ENCODE measurements at regions not wholly inside any gene's neighbourhood (a gene's known extent, or its start where the extent isn't known, plus 50 kb on each side); places are given as distances from the start of the nearest gene placed in this dataset.

GRCh38 chr13:89294115-89294867, 1623.1 kb downstream of the SLITRK5 start:
- H3K27me3 Mint-ChIP-seq, result no peaks in the 10 kb centered on the region
- no peaks in the 10 kb centered on the region for H3K36me3 Mint-ChIP-seq
- Histone ChIP-seq H3K9me3 (ENCODE audit: control insufficient read depth in 2 of 2, low read length in 2 of 2) (peaks cover 0 to 4% of the 10 kb centered on the region in 2 experiments), H3K27ac (ENCODE audit: insufficient read depth, low read length, poor library complexity, severe bottlenecking) (no peak overlapping the region), H3K4me1 (ENCODE audit: control insufficient read depth, insufficient read depth, low read length, poor library complexity, severe bottlenecking) (no peaks in the 10 kb centered on the region), H3K36me3 (ENCODE audit: control insufficient read depth, insufficient read depth, low read length) (no peaks in the 10 kb centered on the region), H3K4me3 (ENCODE audit: low read depth, low read length) (no peak overlapping the region), H3K27me3 (ENCODE audit: control insufficient read depth, insufficient read depth, low read length) (no peaks in the 10 kb centered on the region)
- no peaks in the 10 kb centered on the region for H3K4me1 Mint-ChIP-seq
- DNase-seq, result no peak
- H3K9me3 Mint-ChIP-seq, result peaks cover 5 to 46% (median 11%) of the 10 kb centered on the region in 7 donors
- ATAC-seq (ENCODE audit: low read depth in 2 of 2), result no peak
- no peak overlapping the region for H3K4me3 Mint-ChIP-seq
- no peak overlapping the region for H3K27ac Mint-ChIP-seq

- Histone ChIP-seq H3K36me3 (ENCODE audit: control insufficient read depth, insufficient read depth, low read length) (no peaks in the 10 kb centered on the region), H3K27ac (ENCODE audit: insufficient read depth, low read length, poor library complexity, severe bottlenecking) (no peak overlapping the region), H3K4me1 (ENCODE audit: control insufficient read depth, insufficient read depth, low read length, poor library complexity, severe bottlenecking) (no peaks in the 10 kb centered on the region), H3K9me3 (ENCODE audit: control insufficient read depth in 2 of 2, low read length in 2 of 2) (peaks cover 6 to 9% of the 10 kb centered on the region in 2 experiments), H3K27me3 (ENCODE audit: control insufficient read depth, insufficient read depth, low read length) (no peaks in the 10 kb centered on the region), H3K4me3 (ENCODE audit: low read depth, low read length) (no peak overlapping the region)
- Mint-ChIP-seq H3K9me3 (peaks cover 0 to 28% (median 8%) of the 10 kb centered on the region in 7 donors), H3K27ac (no peak overlapping the region), H3K4me3 (no peak overlapping the region), H3K27me3 (no peaks in the 10 kb centered on the region), H3K4me1 (no peaks in the 10 kb centered on the region), H3K36me3 (no peaks in the 10 kb centered on the region)
- DNase-seq (no peak), ATAC-seq (ENCODE audit: low read depth in 2 of 2) (no peak)
Observed at GRCh38 chr13:89307278-89307677, 1636.1 kb downstream of the SLITRK5 start.

GRCh38 chr13:89310943-89311672, 1639.9 kb downstream of the SLITRK5 start:
- no peaks in the 10 kb centered on the region for H3K27me3 Mint-ChIP-seq
- no peaks in the 10 kb centered on the region for H3K36me3 ChIP-seq (ENCODE audit: control insufficient read depth, insufficient read depth, low read length)

DNA sequence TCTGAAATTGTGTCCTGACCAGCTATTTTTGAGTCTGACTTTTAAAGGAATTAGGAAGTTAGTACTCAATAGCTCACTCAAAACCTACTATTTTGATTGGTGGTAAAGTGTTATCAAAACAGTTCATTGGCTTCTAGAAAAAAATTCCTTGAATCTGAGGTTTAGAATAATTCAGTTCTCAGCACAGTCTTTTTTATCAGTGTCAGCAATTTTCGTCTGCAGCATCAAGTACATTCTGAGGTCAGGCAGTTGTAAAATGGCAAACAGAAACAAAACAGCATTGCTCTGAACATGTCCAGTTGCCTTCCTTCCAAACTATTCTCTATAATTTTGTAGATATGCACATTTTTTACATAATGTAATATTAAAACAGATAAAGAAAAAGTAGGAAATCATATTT, 1644.1 kb downstream of the SLITRK5 start:
- Histone ChIP-seq H3K36me3 (ENCODE audit: control insufficient read depth, insufficient read depth, low read length) (no peaks in the 10 kb centered on the region), H3K4me3 (ENCODE audit: low read depth, low read length) (no peak overlapping the region), H3K4me1 (ENCODE audit: control insufficient read depth, insufficient read depth, low read length, poor library complexity, severe bottlenecking) (no peaks in the 10 kb centered on the region), H3K27ac (ENCODE audit: insufficient read depth, low read length, poor library complexity, severe bottlenecking) (no peak overlapping the region), H3K27me3 (ENCODE audit: control insufficient read depth, insufficient read depth, low read length) (no peaks in the 10 kb centered on the region), H3K9me3 (ENCODE audit: control insufficient read depth in 2 of 2, low read length in 2 of 2) (peaks cover 2 to 4% of the 10 kb centered on the region in 2 experiments)
- Mint-ChIP-seq H3K4me3 (no peak overlapping the region), H3K4me1 (no peaks in the 10 kb centered on the region), H3K9me3 (peaks cover 2 to 12% (median 6%) of the 10 kb centered on the region in 7 donors), H3K36me3 (no peaks in the 10 kb centered on the region), H3K27me3 (no peaks in the 10 kb centered on the region), H3K27ac (no peak overlapping the region)
- DNase-seq (no peak), ATAC-seq (ENCODE audit: low read depth in 2 of 2) (no peak)

More at GRCh38 chr13:89310943-89311672, 1639.9 kb downstream of the SLITRK5 start:
- Mint-ChIP-seq H3K4me3 (no peak overlapping the region), H3K9me3 (peaks cover 0 to 22% (median 5%) of the 10 kb centered on the region in 7 donors), H3K36me3 (no peaks in the 10 kb centered on the region), H3K4me1 (no peaks in the 10 kb centered on the region), H3K27ac (no peak overlapping the region)
- Histone ChIP-seq H3K27ac (ENCODE audit: insufficient read depth, low read length, poor library complexity, severe bottlenecking) (no peak overlapping the region), H3K9me3 (ENCODE audit: control insufficient read depth in 2 of 2, low read length in 2 of 2) (peaks cover 8 to 9% of the 10 kb centered on the region in 2 experiments), H3K4me3 (ENCODE audit: low read depth, low read length) (no peak overlapping the region), H3K27me3 (ENCODE audit: control insufficient read depth, insufficient read depth, low read length) (no peaks in the 10 kb centered on the region), H3K4me1 (ENCODE audit: control insufficient read depth, insufficient read depth, low read length, poor library complexity, severe bottlenecking) (no peaks in the 10 kb centered on the region)
- ATAC-seq (ENCODE audit: low read depth in 2 of 2), result no peak
- no peak for DNase-seq

- DNase-seq (no peak), ATAC-seq (ENCODE audit: low read depth in 2 of 2) (no peak)
- Histone ChIP-seq H3K27ac (ENCODE audit: insufficient read depth, low read length, poor library complexity, severe bottlenecking) (no peak overlapping the region), H3K9me3 (ENCODE audit: control insufficient read depth in 2 of 2, low read length in 2 of 2) (peaks cover 6 to 11% of the 10 kb centered on the region in 2 experiments), H3K4me3 (ENCODE audit: low read depth, low read length) (no peak overlapping the region), H3K36me3 (ENCODE audit: control insufficient read depth, insufficient read depth, low read length) (no peaks in the 10 kb centered on the region), H3K4me1 (ENCODE audit: control insufficient read depth, insufficient read depth, low read length, poor library complexity, severe bottlenecking) (no peaks in the 10 kb centered on the region), H3K27me3 (ENCODE audit: control insufficient read depth, insufficient read depth, low read length) (no peaks in the 10 kb centered on the region)
- Mint-ChIP-seq H3K9me3 (peaks cover 1 to 13% (median 5%) of the 10 kb centered on the region in 7 donors), H3K4me1 (no peaks in the 10 kb centered on the region), H3K27ac (no peak overlapping the region), H3K4me3 (no peak overlapping the region), H3K36me3 (no peaks in the 10 kb centered on the region), H3K27me3 (no peaks in the 10 kb centered on the region)
Observed at GRCh38 chr13:89322466-89322865, 1651.3 kb downstream of the SLITRK5 start.

DNA sequence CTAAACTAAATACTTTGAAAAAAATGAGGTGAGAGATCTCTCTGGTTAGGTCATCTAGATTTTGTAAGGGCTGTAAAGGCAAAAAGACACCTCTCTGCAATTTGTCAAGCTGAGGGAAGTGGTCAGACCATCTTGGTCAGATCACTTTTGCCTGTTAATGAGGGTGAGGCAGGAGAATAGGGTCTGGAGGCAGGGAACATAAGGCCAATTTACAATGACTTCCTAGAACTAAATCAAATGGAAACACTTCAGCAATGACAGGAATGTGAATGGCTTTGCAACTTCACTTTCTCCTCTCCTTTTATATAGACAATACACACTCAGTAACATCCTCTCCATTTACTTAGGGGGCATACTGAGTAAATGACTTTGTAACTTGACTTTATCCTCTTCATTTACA, 1653.4 kb downstream of the SLITRK5 start:
- Mint-ChIP-seq H3K36me3 (no peaks in the 10 kb centered on the region), H3K4me1 (no peaks in the 10 kb centered on the region), H3K4me3 (no peak overlapping the region), H3K27ac (no peak overlapping the region), H3K27me3 (no peaks in the 10 kb centered on the region), H3K9me3 (peaks cover 3 to 19% (median 8%) of the 10 kb centered on the region in 7 donors)
- H3K9me3 ChIP-seq (ENCODE audit: control insufficient read depth in 2 of 2, low read length in 2 of 2), result peaks cover 6 to 11% of the 10 kb centered on the region in 2 experiments
- no peaks in the 10 kb centered on the region for H3K36me3 ChIP-seq (ENCODE audit: control insufficient read depth, insufficient read depth, low read length)
- ATAC-seq (ENCODE audit: low read depth in 2 of 2) (no peak), DNase-seq (no peak)
- H3K27ac ChIP-seq (ENCODE audit: insufficient read depth, low read length, poor library complexity, severe bottlenecking), result no peak overlapping the region
- H3K4me1 ChIP-seq (ENCODE audit: control insufficient read depth, insufficient read depth, low read length, poor library complexity, severe bottlenecking), result no peaks in the 10 kb centered on the region
- H3K27me3 ChIP-seq (ENCODE audit: control insufficient read depth, insufficient read depth, low read length), result no peaks in the 10 kb centered on the region
- no peak overlapping the region for H3K4me3 ChIP-seq (ENCODE audit: low read depth, low read length)

- H3K4me1 ChIP-seq (ENCODE audit: control insufficient read depth, insufficient read depth, low read length, poor library complexity, severe bottlenecking), result no peaks in the 10 kb centered on the region
- Mint-ChIP-seq H3K27me3 (no peaks in the 10 kb centered on the region), H3K4me3 (no peak overlapping the region), H3K36me3 (no peaks in the 10 kb centered on the region), H3K9me3 (peaks cover 0 to 12% (median 4%) of the 10 kb centered on the region in 7 donors), H3K27ac (no peak overlapping the region), H3K4me1 (no peaks in the 10 kb centered on the region)
- ATAC-seq (ENCODE audit: low read depth in 2 of 2), result no peak
- no peak overlapping the region for H3K27ac ChIP-seq (ENCODE audit: insufficient read depth, low read length, poor library complexity, severe bottlenecking)
- peaks cover 0 to 3% of the 10 kb centered on the region in 2 experiments for H3K9me3 ChIP-seq (ENCODE audit: control insufficient read depth in 2 of 2, low read length in 2 of 2)
- H3K36me3 ChIP-seq (ENCODE audit: control insufficient read depth, insufficient read depth, low read length), result no peaks in the 10 kb centered on the region
- H3K4me3 ChIP-seq (ENCODE audit: low read depth, low read length), result no peak overlapping the region
- no peak for DNase-seq
- H3K27me3 ChIP-seq (ENCODE audit: control insufficient read depth, insufficient read depth, low read length), result no peaks in the 10 kb centered on the region
Observed at GRCh38 chr13:89343165-89343564, 1672.0 kb downstream of the SLITRK5 start.

Data from CD4-positive, CD25-positive, alpha-beta regulatory T cell (primary cell).